Trophoblast cell (in vitro differentiated cells and primary cell): ENCODE measurements at regions not wholly inside any gene's neighbourhood (a gene's known extent, or its start where the extent isn't known, plus 50 kb on each side); places are given as distances from the start of the nearest gene placed in this dataset.
"Not testable (repeated sequence)": the region's sequence is repeated elsewhere in the genome, so short reads cannot be mapped to it uniquely, and the experiment has no call there.

ENCODE experiments used
- DNase-seq, 2 donors: peaks; one replicate each; pipeline ENCODE4 v3.0.0-alpha.2; 2016
- H2AFZ ChIP-seq: 2 replicates; pipeline ENCODE4 v1.6.1; 2013; ENCODE audit warnings: low read length, moderate library complexity, mild to moderate bottlenecking; ENCODE audit not compliant: insufficient read depth, poor library complexity
- H2AK5ac ChIP-seq: 2 replicates; pipeline ENCODE4 v1.6.1; 2013; ENCODE audit warnings: mild to moderate bottlenecking, low read length
- H2BK120ac ChIP-seq: 2 replicates; pipeline ENCODE4 v1.6.1; 2013; ENCODE audit warnings: low read length, mild to moderate bottlenecking, moderate library complexity; ENCODE audit not compliant: insufficient read depth, poor library complexity
- H2BK12ac ChIP-seq: 2 replicates; pipeline ENCODE4 v1.6.1; 2013; ENCODE audit warnings: mild to moderate bottlenecking, low read length, moderate library complexity
- H2BK5ac ChIP-seq: 2 replicates; pipeline ENCODE4 v1.6.1; 2013; ENCODE audit warnings: low read length, low read depth, moderate library complexity, mild to moderate bottlenecking; ENCODE audit not compliant: poor library complexity
- H3K14ac ChIP-seq: 2 replicates; pipeline ENCODE4 v1.6.1; 2013; ENCODE audit warnings: mild to moderate bottlenecking, low read length
- H3K18ac ChIP-seq: 2 replicates; pipeline ENCODE4 v1.6.1; 2013; ENCODE audit warnings: mild to moderate bottlenecking, low read length
- H3K23ac ChIP-seq: 2 replicates; pipeline ENCODE4 v1.6.1; 2013; ENCODE audit warnings: low read length
- H3K27ac ChIP-seq: 2 replicates; pipeline ENCODE4 v1.5.1; 2013; ENCODE audit warnings: low read depth, mild to moderate bottlenecking, inconsistent platforms, low read length, moderate library complexity
- H3K27me3 ChIP-seq: 2 replicates; pipeline ENCODE4 v1.6.1; 2013; ENCODE audit warnings: inconsistent platforms, mild to moderate bottlenecking, low read length, moderate library complexity; ENCODE audit not compliant: insufficient read depth
- H3K36me3 ChIP-seq, 2 experiments: 1 replicate in 1 of 2; 2 replicates in 1 of 2; pipeline ENCODE4 v1.6.1; 2013; ENCODE audit warnings: low read length in 2 of 2, mild to moderate bottlenecking in 2 of 2, moderate library complexity in 1 of 2; ENCODE audit not compliant: insufficient read depth in 2 of 2, control insufficient read depth in 1 of 2
- H3K4ac ChIP-seq: 2 replicates; pipeline ENCODE4 v1.6.1; 2013; ENCODE audit warnings: low read depth, mild to moderate bottlenecking, low read length, moderate library complexity
- H3K4me1 ChIP-seq, 2 experiments: 1 replicate in 1 of 2; 2 replicates in 1 of 2; pipeline ENCODE4 v1.6.1; 2013; ENCODE audit warnings: low read length in 2 of 2, mild to moderate bottlenecking in 2 of 2, moderate library complexity in 1 of 2; ENCODE audit not compliant: insufficient read depth in 2 of 2, control insufficient read depth in 1 of 2
- H3K4me2 ChIP-seq: 2 replicates; pipeline ENCODE4 v1.6.1; 2013; ENCODE audit warnings: inconsistent platforms, mild to moderate bottlenecking, low read length, moderate library complexity
- H3K4me3 ChIP-seq: 2 replicates; pipeline ENCODE4 v1.5.1; 2013; ENCODE audit warnings: mild to moderate bottlenecking, low read depth, low read length, inconsistent platforms
- H3K79me1 ChIP-seq: one replicate; pipeline ENCODE4 v1.6.1; 2013; ENCODE audit warnings: low read length
- H3K79me2 ChIP-seq: 2 replicates; pipeline ENCODE4 v1.6.1; 2013; ENCODE audit warnings: low read length, mild to moderate bottlenecking; ENCODE audit not compliant: control insufficient read depth, insufficient read depth, poor library complexity
- H3K9ac ChIP-seq: 2 replicates; pipeline ENCODE4 v1.6.1; 2013; ENCODE audit warnings: mild to moderate bottlenecking, low read length
- H3K9me3 ChIP-seq: 2 replicates; pipeline ENCODE4 v1.6.1; 2013; ENCODE audit warnings: low read depth, mild to moderate bottlenecking, control low read depth, inconsistent platforms, low read length; ENCODE audit not compliant: insufficient read depth
- H4K12ac ChIP-seq: 2 replicates; pipeline ENCODE4 v1.6.1; 2013; ENCODE audit warnings: low read depth, mild to moderate bottlenecking, low read length, moderate library complexity
- H4K8ac ChIP-seq: 2 replicates; pipeline ENCODE4 v1.6.1; 2013; ENCODE audit warnings: low read depth, mild to moderate bottlenecking, low read length, moderate library complexity
- H4K91ac ChIP-seq: one replicate; pipeline ENCODE4 v1.6.1; 2013; ENCODE audit warnings: low read depth, mild to moderate bottlenecking, low read length, moderate library complexity
- WGBS: extraction: QIAGEN DNeasy Blood & Tissue Kit; methylation state at CpG from one replicate; pipeline ENCODE4 v1.1.7; 2013; ENCODE audit warnings: missing lambda C conversion rate; ENCODE audit not compliant: insufficient read length, insufficient coverage; ENCODE audit errors: extremely low coverage; 5-methylcytosine and 5-hydroxymethylcytosine counted together

- no peak overlapping the region for H3K4me2 ChIP-seq
- no peak overlapping the region for H3K23ac ChIP-seq
Observed at GRCh38 chr18:38174594-38174993, 609.0 kb upstream of the CELF4 start.

GRCh38 chr18:38174173-38174572 lies 608.6 kb upstream of the CELF4 start:
- no peaks in the 10 kb centered on the region for H3K36me3 ChIP-seq
- no peak overlapping the region for H3K23ac ChIP-seq
- H2BK5ac ChIP-seq = no peak overlapping the region
- no peak overlapping the region for H2BK12ac ChIP-seq
- no peak overlapping the region for H2AK5ac ChIP-seq
- H3K4me3 ChIP-seq = no peak overlapping the region
- H4K91ac ChIP-seq = no peak overlapping the region
- no peak overlapping the region for H4K12ac ChIP-seq
- H3K4me2 ChIP-seq = no peak overlapping the region
- H3K18ac ChIP-seq = no peak overlapping the region
- no peak overlapping the region for H2AFZ ChIP-seq
- no peak overlapping the region for H3K9ac ChIP-seq
- no peaks in the 10 kb centered on the region for H3K79me2 ChIP-seq
- H3K4me1 ChIP-seq = no peaks in the 10 kb centered on the region
- no peaks in the 10 kb centered on the region for H3K27me3 ChIP-seq
- DNase-seq = no peak
- H2BK120ac ChIP-seq = no peak overlapping the region
- no peaks in the 10 kb centered on the region for H3K79me1 ChIP-seq
- H3K4ac ChIP-seq = no peak overlapping the region
- no CpG with 5 or more reads among the region's 1 CpG for WGBS
- no peaks in the 10 kb centered on the region for H3K9me3 ChIP-seq
- H3K14ac ChIP-seq = no peak overlapping the region
- H3K27ac ChIP-seq = no peak overlapping the region
- H4K8ac ChIP-seq = no peak overlapping the region

More at GRCh38 chr18:38174594-38174993, 609.0 kb upstream of the CELF4 start:
- WGBS = no CpG with 5 or more reads among the region's 3 CpGs
- Histone ChIP-seq H2BK120ac (no peak overlapping the region), H4K91ac (no peak overlapping the region), H3K27ac (no peak overlapping the region), H2BK5ac (no peak overlapping the region), H3K18ac (no peak overlapping the region), H3K36me3 (no peaks in the 10 kb centered on the region), H3K9me3 (no peaks in the 10 kb centered on the region), H2AFZ (no peak overlapping the region), H3K4ac (no peak overlapping the region), H3K27me3 (no peaks in the 10 kb centered on the region), H4K8ac (no peak overlapping the region), H3K14ac (no peak overlapping the region), H3K79me1 (no peaks in the 10 kb centered on the region), H4K12ac (no peak overlapping the region), H3K79me2 (no peaks in the 10 kb centered on the region), H2BK12ac (no peak overlapping the region), H3K9ac (no peak overlapping the region), H3K4me1 (no peaks in the 10 kb centered on the region), H2AK5ac (no peak overlapping the region), H3K4me3 (no peak overlapping the region)
- no peak for DNase-seq

- no peaks in the 10 kb centered on the region for H3K79me2 ChIP-seq
- H2BK120ac ChIP-seq = no peak overlapping the region
- H3K4me3 ChIP-seq = no peak overlapping the region
- no peak overlapping the region for H3K27ac ChIP-seq
- no peak overlapping the region for H2AK5ac ChIP-seq
- H3K14ac ChIP-seq = no peak overlapping the region
- H3K23ac ChIP-seq = no peak overlapping the region
- H3K27me3 ChIP-seq = no peaks in the 10 kb centered on the region
- DNase-seq = no peak
- no peaks in the 10 kb centered on the region for H3K4me1 ChIP-seq
- H3K18ac ChIP-seq = no peak overlapping the region
- no peaks in the 10 kb centered on the region for H3K36me3 ChIP-seq
- no peak overlapping the region for H2AFZ ChIP-seq
- no peak overlapping the region for H2BK5ac ChIP-seq
- no peak overlapping the region for H4K8ac ChIP-seq
- no peak overlapping the region for H3K9ac ChIP-seq
- no peak overlapping the region for H2BK12ac ChIP-seq
- no peak overlapping the region for H4K91ac ChIP-seq
- H3K79me1 ChIP-seq = no peaks in the 10 kb centered on the region
- H3K4ac ChIP-seq = no peak overlapping the region
- H3K4me2 ChIP-seq = no peak overlapping the region
- H3K9me3 ChIP-seq = no peaks in the 10 kb centered on the region
- H4K12ac ChIP-seq = no peak overlapping the region
Observed at GRCh38 chr18:38170845-38171244, 605.2 kb upstream of the CELF4 start.

GRCh38 chr18:38167623-38168022 lies 602.0 kb upstream of the CELF4 start:
- H3K4me3 ChIP-seq = no peak overlapping the region
- H3K4ac ChIP-seq = no peak overlapping the region
- H2AFZ ChIP-seq = no peak overlapping the region
- no peak for DNase-seq
- no peak overlapping the region for H3K23ac ChIP-seq
- H3K4me1 ChIP-seq = no peaks in the 10 kb centered on the region
- no peaks in the 10 kb centered on the region for H3K36me3 ChIP-seq
- H2BK5ac ChIP-seq = no peak overlapping the region
- no peak overlapping the region for H3K27ac ChIP-seq
- no peaks in the 10 kb centered on the region for H3K79me2 ChIP-seq
- no peaks in the 10 kb centered on the region for H3K27me3 ChIP-seq
- H4K12ac ChIP-seq = no peak overlapping the region
- no peak overlapping the region for H2BK12ac ChIP-seq
- H3K18ac ChIP-seq = no peak overlapping the region
- no peak overlapping the region for H4K91ac ChIP-seq
- no peak overlapping the region for H3K4me2 ChIP-seq
- H2BK120ac ChIP-seq = no peak overlapping the region
- no CpG with 5 or more reads among the region's 2 CpGs for WGBS
- no peaks in the 10 kb centered on the region for H3K79me1 ChIP-seq
- H3K14ac ChIP-seq = no peak overlapping the region
- no peak overlapping the region for H3K9ac ChIP-seq
- H2AK5ac ChIP-seq = no peak overlapping the region
- H3K9me3 ChIP-seq = no peaks in the 10 kb centered on the region
- H4K8ac ChIP-seq = no peak overlapping the region

DNA sequence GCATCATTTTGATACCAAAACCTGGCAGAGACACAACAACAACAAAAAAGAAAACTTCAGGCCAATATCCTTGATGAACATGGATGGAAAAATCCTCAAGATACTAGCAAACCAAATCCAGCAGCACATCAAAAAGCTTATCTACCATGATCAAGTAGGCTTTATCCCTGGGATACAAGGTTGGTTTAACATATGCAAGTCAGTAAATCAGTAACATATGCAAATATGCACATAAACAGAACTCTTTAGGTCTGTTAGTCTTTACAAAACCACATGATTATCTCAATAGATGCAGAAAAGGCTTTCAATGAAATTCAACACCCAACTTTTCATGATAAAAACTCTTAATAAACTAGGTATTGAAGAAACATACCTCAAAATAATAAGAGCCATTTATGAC lies 587.5 kb upstream of the CELF4 start:
- H3K4me3 ChIP-seq, H3K27ac ChIP-seq, H4K12ac ChIP-seq, H3K27me3 ChIP-seq, H3K4me2 ChIP-seq, H3K18ac ChIP-seq, H3K9ac ChIP-seq, H2AFZ ChIP-seq, H3K9me3 ChIP-seq, H3K4me1 ChIP-seq, H4K8ac ChIP-seq, H3K4ac ChIP-seq, H2AK5ac ChIP-seq, H3K79me1 ChIP-seq, H3K79me2 ChIP-seq, H2BK120ac ChIP-seq, H3K23ac ChIP-seq, DNase-seq, H3K14ac ChIP-seq, H2BK5ac ChIP-seq, H3K36me3 ChIP-seq, H2BK12ac ChIP-seq, H4K91ac ChIP-seq: not testable (repeated sequence)
